Skeletal muscle tissue (tissue), 3 donors: ENCODE measurements at regions not wholly inside any gene's neighbourhood (a gene's known extent, or its start where the extent isn't known, plus 50 kb on each side); places are given as distances from the start of the nearest gene placed in this dataset.
"Not testable (repeated sequence)": the region's sequence is repeated elsewhere in the genome, so short reads cannot be mapped to it uniquely, and the experiment has no call there.

ENCODE experiments used
- H3K27ac ChIP-seq: one replicate; pipeline ENCODE4 v1.7.0; 2013; ENCODE audit warnings: mild to moderate bottlenecking, low read depth, low read length, inconsistent platforms
- H3K27me3 ChIP-seq, 3 donors: one replicate each; pipeline ENCODE4 v1.7.0; 2013; ENCODE audit warnings: low read length in 3 of 3; ENCODE audit not compliant: control insufficient read depth in 3 of 3, insufficient read depth in 3 of 3
- H3K36me3 ChIP-seq, 3 donors: one replicate each; pipeline ENCODE4 v1.7.0; 2013; ENCODE audit warnings: low read length in 3 of 3; ENCODE audit not compliant: control insufficient read depth in 3 of 3, insufficient read depth in 3 of 3
- H3K4me1 ChIP-seq, 3 donors: one replicate each; pipeline ENCODE4 v1.7.0; 2013; ENCODE audit warnings: low read length in 3 of 3, mild to moderate bottlenecking in 3 of 3; ENCODE audit not compliant: control insufficient read depth in 3 of 3, insufficient read depth in 3 of 3
- H3K4me3 ChIP-seq, 3 donors: one replicate each; pipeline ENCODE4 v1.7.0; 2013; ENCODE audit warnings: low read length in 3 of 3
- H3K9ac ChIP-seq, 3 donors: one replicate each; pipeline ENCODE4 v1.7.0; 2013; ENCODE audit warnings: low read length in 3 of 3, mild to moderate bottlenecking in 3 of 3, moderate library complexity in 2 of 3, low read depth in 1 of 3
- H3K9me3 ChIP-seq, 3 donors: one replicate each; pipeline ENCODE4 v1.7.0; 2013; ENCODE audit warnings: low read length in 3 of 3; ENCODE audit not compliant: control insufficient read depth in 3 of 3
- donor health status: Osteomylitis.

DNA sequence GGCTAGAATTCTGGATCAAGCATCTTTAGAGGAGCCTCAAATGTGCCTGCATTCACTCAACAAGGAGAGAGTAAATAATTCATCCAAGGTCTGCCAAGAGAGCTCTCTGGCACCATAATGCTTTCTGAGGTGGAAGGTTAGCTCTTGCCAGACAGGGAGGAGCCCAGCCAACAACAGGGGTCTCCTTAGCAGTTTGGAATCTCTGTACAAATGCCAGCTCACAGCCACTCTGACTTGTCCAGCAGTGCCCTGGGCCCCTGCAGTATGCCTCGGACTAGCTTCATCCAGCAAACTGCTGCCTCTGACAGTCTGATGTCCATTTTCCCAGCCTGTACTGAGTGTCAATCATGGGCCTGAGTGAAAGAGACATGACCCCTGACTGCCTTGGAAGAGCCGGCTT lies 127.2 kb upstream of the SLC44A1 start:
- H3K27me3 ChIP-seq: no peaks in the 10 kb centered on the region

GRCh38 chr9:105118636-105119035 lies 125.8 kb upstream of the SLC44A1 start:
- H3K9me3 ChIP-seq: no peaks in the 10 kb centered on the region
- H3K27ac ChIP-seq: no peak overlapping the region
- no peaks in the 10 kb centered on the region for H3K36me3 ChIP-seq
- H3K9ac ChIP-seq: no peak overlapping the region
- peaks cover 24 to 34% (median 25%) of the 10 kb centered on the region in 3 donors for H3K4me1 ChIP-seq
- H3K4me3 ChIP-seq: no peak overlapping the region
- H3K27me3 ChIP-seq: no peaks in the 10 kb centered on the region

More for the DNA sequence above, 127.2 kb upstream of the SLC44A1 start:
- Histone ChIP-seq H3K9ac (no peak overlapping the region), H3K4me3 (no peak overlapping the region), H3K9me3 (no peaks in the 10 kb centered on the region), H3K36me3 (no peaks in the 10 kb centered on the region), H3K4me1 (peaks cover 24 to 34% (median 25%) of the 10 kb centered on the region in 3 donors), H3K27ac (no peak overlapping the region)

GRCh38 chr9:105119156-105119555 lies 125.3 kb upstream of the SLC44A1 start:
- no peak overlapping the region for H3K9ac ChIP-seq
- H3K27me3 ChIP-seq: no peaks in the 10 kb centered on the region
- H3K36me3 ChIP-seq: no peaks in the 10 kb centered on the region
- H3K9me3 ChIP-seq: no peaks in the 10 kb centered on the region
- no peak overlapping the region for H3K4me3 ChIP-seq
- H3K4me1 ChIP-seq: peaks cover 23 to 30% (median 25%) of the 10 kb centered on the region in 3 donors
- H3K27ac ChIP-seq: no peak overlapping the region

DNA sequence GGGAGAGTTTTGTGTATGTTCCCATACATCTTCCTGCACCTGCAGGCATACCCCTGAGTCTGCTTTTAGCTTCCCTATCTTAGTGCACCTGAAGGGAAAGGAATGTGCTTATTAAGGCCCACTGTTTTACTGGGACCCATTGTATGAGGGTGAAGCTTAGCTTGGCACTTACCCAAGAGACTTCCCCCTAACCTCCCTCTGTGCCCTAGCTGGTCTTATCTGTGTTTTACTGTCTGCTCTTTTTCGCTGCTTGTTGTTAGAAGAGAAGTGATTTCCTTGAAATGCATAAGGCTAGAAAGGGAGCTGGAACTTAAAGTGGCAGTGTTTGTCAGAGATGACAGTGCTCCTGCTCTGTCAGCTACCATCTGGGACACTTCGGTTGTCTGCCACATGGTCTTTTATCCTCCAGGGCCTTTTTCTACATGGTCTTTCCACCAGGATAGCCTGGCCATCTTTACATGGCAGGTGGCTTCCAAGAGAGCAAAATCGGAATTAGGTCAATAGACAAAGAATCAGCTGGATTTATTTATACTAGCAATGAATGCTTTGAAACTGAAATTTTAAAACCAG lies 122.5 kb upstream of the SLC44A1 start:
- Histone ChIP-seq H3K4me3 (no peak overlapping the region), H3K27ac (no peak overlapping the region), H3K9me3 (no peaks in the 10 kb centered on the region), H3K27me3 (no peaks in the 10 kb centered on the region), H3K36me3 (no peaks in the 10 kb centered on the region), H3K9ac (no peak overlapping the region), H3K4me1 (peaks cover 6 to 11% (median 10%) of the 10 kb centered on the region in 3 donors)

DNA sequence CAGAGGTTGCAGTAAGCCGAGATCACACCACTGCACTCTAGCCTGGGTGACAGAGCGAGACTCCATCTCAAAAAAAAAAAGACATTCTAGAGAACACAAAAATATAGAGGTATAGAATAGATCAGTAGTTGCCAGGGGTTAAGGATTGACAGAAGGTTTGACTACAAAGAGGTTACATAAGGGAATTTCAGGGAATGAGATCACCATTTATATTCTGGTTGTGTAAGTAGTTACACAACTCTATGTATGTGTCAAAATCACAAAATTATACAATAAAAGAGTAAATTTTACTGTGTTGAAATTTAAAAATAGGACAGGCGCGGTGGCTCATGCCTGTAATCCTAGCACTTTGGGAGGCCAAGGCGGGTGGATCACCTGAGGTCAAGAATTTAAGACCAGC lies 119.9 kb upstream of the SLC44A1 start:
- H3K4me1 ChIP-seq, H3K27me3 ChIP-seq, H3K4me3 ChIP-seq, H3K27ac ChIP-seq, H3K9me3 ChIP-seq, H3K36me3 ChIP-seq, H3K9ac ChIP-seq: not testable (repeated sequence)

DNA sequence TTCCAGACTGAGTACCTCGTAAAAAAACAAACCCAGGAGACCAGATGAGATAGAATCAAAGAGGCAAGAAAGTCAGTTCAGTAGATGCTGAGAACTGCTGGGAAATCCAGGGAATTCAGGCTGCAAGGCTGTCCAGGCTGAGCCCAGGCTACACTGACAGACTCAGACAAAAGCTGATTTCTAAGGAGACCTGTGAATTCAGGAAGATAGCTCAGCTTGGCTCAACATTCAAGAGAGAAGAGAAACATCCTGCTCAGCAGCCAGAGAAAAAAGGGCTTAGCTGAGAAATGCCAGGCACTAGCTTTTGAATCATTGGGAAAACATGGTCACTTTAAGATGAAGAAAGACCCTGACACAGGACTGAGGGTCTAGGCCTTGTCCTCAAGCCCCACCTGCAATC lies 118.2 kb upstream of the SLC44A1 start:
- Histone ChIP-seq H3K9me3 (no peaks in the 10 kb centered on the region), H3K27me3 (no peaks in the 10 kb centered on the region), H3K4me1 (peaks cover 0 to 3% (median 0%) of the 10 kb centered on the region in 3 donors), H3K27ac (no peak overlapping the region), H3K4me3 (no peak overlapping the region), H3K9ac (no peak overlapping the region), H3K36me3 (no peaks in the 10 kb centered on the region)

DNA sequence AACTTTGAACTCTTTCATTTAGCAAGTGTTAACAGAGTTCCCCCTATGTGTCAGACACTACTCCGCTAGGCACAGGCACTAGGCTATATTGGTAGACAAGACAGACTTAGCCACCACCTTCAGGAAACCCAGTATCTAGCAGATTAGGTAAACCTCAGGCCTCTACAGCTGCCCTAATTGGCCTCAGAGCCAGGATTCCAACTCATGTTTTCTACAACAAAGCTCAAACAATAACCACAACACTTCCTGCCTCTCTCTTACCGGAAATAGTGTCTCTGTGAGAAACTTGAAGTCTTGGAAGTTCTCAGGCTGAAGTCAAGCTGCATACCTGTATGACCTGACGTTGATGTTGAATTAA lies 116.6 kb upstream of the SLC44A1 start:
- Histone ChIP-seq H3K4me3 (no peak overlapping the region), H3K27ac (no peak overlapping the region), H3K9me3 (no peaks in the 10 kb centered on the region), H3K36me3 (no peaks in the 10 kb centered on the region), H3K9ac (no peak overlapping the region), H3K4me1 (peaks cover 0 to 3% (median 0%) of the 10 kb centered on the region in 3 donors), H3K27me3 (no peaks in the 10 kb centered on the region)

GRCh38 chr9:105128908-105129600 lies 115.4 kb upstream of the SLC44A1 start:
- Histone ChIP-seq H3K27ac (no peak overlapping the region), H3K4me3 (no peak overlapping the region), H3K9ac (no peak overlapping the region), H3K36me3 (no peaks in the 10 kb centered on the region), H3K9me3 (no peaks in the 10 kb centered on the region), H3K27me3 (no peaks in the 10 kb centered on the region), H3K4me1 (peaks cover 0 to 3% (median 0%) of the 10 kb centered on the region in 3 donors)

GRCh38 chr9:105129731-105130130 lies 114.7 kb upstream of the SLC44A1 start:
- Histone ChIP-seq H3K27me3 (no peaks in the 10 kb centered on the region), H3K9ac (no peak overlapping the region), H3K4me3 (no peak overlapping the region), H3K9me3 (no peaks in the 10 kb centered on the region), H3K4me1 (peaks cover 0 to 3% (median 0%) of the 10 kb centered on the region in 3 donors), H3K36me3 (no peaks in the 10 kb centered on the region), H3K27ac (no peak overlapping the region)

DNA sequence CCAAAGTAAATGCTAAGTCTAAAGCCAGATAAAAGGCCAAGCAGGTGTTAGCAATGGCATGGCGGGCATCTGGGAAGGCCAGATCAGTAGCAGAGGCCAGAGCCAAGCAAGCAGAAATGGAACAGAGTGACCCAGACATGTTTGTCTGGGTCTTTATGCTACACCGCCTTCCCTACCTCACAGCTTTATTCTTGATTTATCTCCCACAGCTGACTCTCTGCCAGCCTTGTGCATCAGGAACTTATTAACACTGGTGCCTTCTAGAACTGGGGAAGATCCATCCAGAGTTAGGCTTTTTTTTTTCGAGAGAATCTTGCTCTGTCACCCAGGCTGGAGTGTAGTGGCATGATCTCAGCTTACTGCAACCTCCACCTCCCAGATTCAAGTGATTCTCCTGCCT lies 112.5 kb upstream of the SLC44A1 start:
- Histone ChIP-seq H3K9me3 (no peaks in the 10 kb centered on the region), H3K36me3 (no peaks in the 10 kb centered on the region), H3K4me3 (no peak overlapping the region), H3K4me1 (peaks cover 0 to 3% (median 0%) of the 10 kb centered on the region in 3 donors), H3K27ac (no peak overlapping the region), H3K27me3 (no peaks in the 10 kb centered on the region), H3K9ac (no peak overlapping the region)
